ENCODE measurements at regions not wholly inside any gene's neighbourhood (a gene's known extent, or its start where the extent isn't known, plus 50 kb on each side); places are given as distances from the start of the nearest gene placed in this dataset.
A peak's percentile ranks its signal among the peaks of the same experiment; 100 is the strongest.
"Not testable (repeated sequence)": the region's sequence is repeated elsewhere in the genome, so short reads cannot be mapped to it uniquely, and the experiment has no call there.

DNA sequence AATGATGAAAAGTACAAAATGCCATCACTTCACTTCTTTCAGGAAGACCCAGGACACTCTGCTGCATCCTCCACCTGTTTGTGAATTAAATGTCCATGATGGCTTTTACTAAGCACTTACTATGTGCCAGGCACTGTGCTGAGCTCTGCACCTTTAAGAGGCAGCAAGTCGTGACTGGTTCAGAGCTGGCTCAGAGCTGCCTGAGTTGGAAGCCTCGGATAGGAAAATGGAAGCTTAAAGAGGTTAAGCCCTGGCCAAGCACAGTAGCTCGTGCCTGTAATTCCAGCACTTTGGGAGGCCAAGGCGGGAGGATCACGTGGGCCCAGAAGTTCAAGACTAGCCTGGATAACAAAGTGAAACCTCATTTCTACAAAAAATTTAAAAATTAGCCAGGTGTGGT is 95.6 kb downstream of the SNX5 start:
- no peak for DNase-seq

GRCh38 chr20:17872434-17872833 is 96.2 kb downstream of the SNX5 start:
- DNase-seq, result no peak

- no peak for DNase-seq
Observed at GRCh38 chr20:17871886-17872285, 96.7 kb downstream of the SNX5 start.

GRCh38 chr20:17871181-17871580 is 97.4 kb downstream of the SNX5 start:
- DNase-seq, result no peak

- DNase-seq, result no peak
Observed at GRCh38 chr20:17870086-17870740, 98.4 kb downstream of the SNX5 start.

GRCh38 chr20:17869295-17869994 is 99.1 kb downstream of the SNX5 start:
- DNase-seq, result no peak

DNA sequence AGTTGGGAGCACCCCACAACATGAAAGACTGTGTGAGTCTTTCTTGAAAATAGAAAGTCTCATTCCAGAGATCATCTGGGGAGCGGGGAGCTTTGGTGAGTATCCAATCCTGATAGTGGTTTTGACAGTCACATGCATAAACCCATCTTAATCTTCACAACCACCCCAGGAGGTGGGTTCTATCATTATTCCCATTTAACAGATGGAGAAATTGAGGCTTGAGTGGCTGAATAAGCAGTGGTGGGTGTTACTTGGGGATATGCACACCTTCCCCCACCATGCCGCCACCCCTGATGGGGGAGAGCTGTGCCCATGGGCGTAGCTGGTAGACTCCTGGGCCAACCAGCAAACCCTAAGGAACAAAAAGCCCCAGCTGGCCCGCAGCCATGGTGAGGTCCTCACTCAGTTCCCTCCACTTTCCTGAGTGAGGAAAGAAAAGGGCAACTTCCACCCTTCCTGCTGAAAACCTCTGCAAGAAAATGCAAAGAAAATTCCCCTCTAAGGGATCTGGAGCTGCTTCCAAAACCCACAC is 99.8 kb downstream of the SNX5 start:
- no peak for DNase-seq

- no peak for DNase-seq
Observed at GRCh38 chr20:17868151-17868550, 100.4 kb downstream of the SNX5 start.

GRCh38 chr20:17867131-17867925 is 101.3 kb downstream of the SNX5 start:
- DNase-seq, result no peak

DNA sequence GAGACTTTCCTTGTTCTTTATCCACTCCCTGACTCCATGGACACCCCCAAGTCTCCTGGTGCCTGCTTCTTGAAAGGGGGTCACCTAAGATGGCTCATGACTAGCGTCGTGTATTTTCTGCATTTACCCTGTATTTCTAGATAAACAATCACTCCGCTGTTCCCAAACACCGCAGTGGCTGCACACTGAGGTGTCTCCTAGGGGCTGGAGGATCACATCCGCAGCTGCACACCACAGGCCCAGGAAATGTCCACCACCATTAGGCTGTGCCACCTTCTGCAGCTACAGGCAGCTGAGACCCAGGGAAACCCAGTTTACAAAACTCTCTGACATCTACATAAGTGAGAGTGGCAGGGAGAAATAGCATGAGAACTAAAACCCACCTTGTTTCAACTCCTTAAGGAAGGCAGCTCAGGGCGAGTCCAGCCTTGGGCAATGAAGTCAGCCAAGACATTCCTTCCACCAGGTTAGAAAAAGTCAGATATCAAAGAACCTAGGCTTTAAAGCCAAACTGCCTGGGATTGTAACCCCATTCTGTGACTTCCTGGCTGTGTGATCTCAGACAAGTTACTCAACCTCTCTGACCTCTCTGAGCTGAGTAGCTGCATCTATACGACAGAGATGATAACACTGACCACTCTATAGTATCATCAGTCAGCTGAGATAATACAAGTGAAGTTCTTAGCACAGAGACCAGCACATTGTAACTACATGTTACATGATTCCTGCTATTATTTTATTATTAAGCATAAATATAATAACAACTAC is 102.2 kb downstream of the SNX5 start:
- no peak for DNase-seq

DNA sequence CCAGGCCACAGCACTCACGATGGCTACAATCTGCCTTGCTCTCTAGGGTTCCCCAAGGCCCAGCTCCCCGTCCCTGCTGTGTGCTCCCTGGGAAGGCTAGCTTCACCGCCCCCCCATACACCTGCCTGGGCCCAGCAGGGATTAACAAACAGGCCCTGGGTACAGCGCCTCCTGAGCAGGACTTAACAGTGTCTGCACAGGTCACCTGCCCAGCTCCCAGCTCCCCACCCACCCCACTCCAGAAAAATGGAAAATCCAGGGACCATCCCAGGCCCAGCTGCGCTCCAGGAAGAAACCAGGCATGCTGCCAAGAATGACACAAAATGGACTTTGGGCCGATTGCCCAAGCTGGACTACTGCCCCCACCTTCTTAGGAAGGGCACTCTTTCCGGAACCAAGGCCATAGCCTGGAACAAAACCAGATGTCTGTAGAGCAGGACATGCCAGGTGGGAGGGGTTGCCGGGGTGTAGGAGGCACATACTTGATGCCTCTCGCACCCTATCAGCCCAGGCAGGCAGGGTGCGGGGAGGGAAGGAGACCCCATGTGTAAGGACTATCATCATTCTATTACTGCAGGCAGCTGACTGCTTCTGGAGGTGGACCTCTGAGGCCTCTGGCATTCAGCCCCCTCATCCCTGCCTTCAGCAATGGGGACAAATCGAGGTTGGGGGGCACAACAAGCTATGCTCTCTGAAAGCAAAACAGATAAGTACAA is 104.9 kb downstream of the SNX5 start:
- no peak for DNase-seq

- no peak for DNase-seq
Observed at GRCh38 chr20:17863209-17863576, 105.4 kb downstream of the SNX5 start.

DNA sequence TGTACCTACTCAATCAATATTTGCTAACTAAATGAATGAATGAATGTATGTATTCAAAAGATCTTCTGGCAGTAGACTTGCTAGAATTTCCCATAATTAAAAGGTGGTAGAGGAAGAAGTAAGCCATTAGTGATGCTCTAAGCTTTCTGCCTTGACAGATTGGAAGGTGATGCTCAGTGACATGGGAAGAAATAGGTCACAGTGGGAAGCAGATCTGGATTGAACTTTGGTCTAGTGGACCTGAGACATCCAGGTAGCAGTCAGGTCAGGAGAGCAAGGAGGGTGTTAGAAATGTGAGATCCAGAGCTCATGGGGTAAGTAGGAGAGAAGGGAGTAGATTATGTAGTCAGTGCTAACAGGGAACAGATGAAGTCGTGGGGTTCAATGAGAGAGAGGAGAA is 106.4 kb downstream of the SNX5 start:
- DNase-seq, result no peak

- DNase-seq, result not testable (repeated sequence)
Observed at GRCh38 chr20:17861620-17862019, 107.0 kb downstream of the SNX5 start.

DNA sequence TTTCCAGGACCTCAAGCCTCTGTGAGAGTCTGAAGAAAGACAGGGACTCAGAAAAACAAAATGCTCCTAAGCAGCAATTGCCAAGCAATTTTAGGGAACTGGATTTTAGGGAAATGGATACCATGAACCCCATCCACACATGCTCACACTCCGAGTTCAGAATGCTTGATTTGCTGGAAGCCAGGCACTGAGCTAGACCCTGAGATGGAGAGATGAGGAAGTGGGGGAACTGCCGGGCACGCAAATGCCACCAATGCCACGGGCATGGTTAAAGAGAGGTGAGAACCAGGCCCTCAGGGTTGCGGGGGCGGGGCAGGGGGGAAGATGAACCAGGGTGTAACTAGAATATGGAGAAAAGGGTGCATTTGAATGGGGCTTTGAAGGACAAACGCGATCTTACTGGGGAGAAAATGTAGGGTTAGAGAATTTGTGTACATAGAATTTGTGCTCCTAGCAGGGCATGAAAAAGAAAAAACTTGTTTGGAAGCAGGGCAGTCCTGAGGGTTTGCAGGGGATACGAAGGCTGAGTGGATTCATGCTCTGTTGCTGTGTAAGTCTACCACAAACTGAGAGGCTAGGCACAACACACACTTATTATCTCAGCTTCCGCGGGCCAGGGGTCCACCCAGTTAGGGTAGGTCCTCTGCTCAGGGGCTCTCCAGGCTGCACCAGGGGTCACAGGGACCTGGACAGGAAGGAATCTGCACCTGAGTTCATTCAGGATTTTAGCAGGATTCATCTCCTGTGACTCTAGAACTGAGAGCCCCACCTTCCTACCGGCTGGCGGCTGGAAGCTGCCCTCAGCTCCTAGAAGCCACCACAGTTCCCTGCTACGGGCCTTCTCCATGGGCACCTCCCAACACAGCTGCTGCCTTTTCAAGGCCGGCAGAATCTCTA is 108.0 kb downstream of the SNX5 start:
- no peak for DNase-seq

GRCh38 chr20:17859616-17860232 is 108.9 kb downstream of the SNX5 start:
- DNase-seq, result peak; percentile 23

GRCh38 chr20:17859002-17859615 is 109.5 kb downstream of the SNX5 start:
- DNase-seq, result no peak

- no peak for DNase-seq
Observed at GRCh38 chr20:17858450-17859001, 110.1 kb downstream of the SNX5 start.

- DNase-seq, result no peak
Observed at GRCh38 chr20:17857639-17858449, 110.8 kb downstream of the SNX5 start.
